ENCODE measurements at regions not wholly inside any gene's neighbourhood (a gene's known extent, or its start where the extent isn't known, plus 50 kb on each side); places are given as distances from the start of the nearest gene placed in this dataset.
"Not testable (repeated sequence)": the region's sequence is repeated elsewhere in the genome, so short reads cannot be mapped to it uniquely, and the experiment has no call there.

GRCh38 chr10:31125789-31126188 is 94.1 kb upstream of the ZNF438 start:
- DNase-seq = no peak

- no peak for DNase-seq
These were observed 94.9 kb upstream of the ZNF438 start for GRCh38 chr10:31126593-31126992.

- no peak for DNase-seq
These were observed 96.9 kb upstream of the ZNF438 start for GRCh38 chr10:31128536-31128935.

GRCh38 chr10:31129271-31129670 is 97.6 kb upstream of the ZNF438 start:
- no peak for DNase-seq

- no peak for DNase-seq
These were observed 98.3 kb upstream of the ZNF438 start for GRCh38 chr10:31129880-31130405.

- DNase-seq = no peak
These were observed 98.7 kb upstream of the ZNF438 start for GRCh38 chr10:31130406-31130805.

GRCh38 chr10:31131251-31131650 is 99.6 kb upstream of the ZNF438 start:
- no peak for DNase-seq

GRCh38 chr10:31132681-31133244 is 101.1 kb upstream of the ZNF438 start:
- DNase-seq = no peak

- DNase-seq = no peak
These were observed 101.7 kb upstream of the ZNF438 start for GRCh38 chr10:31133251-31133791.

GRCh38 chr10:31133792-31134310 is 102.2 kb upstream of the ZNF438 start:
- peak; percentile 48 for DNase-seq

GRCh38 chr10:31134311-31134952 is 102.8 kb upstream of the ZNF438 start:
- DNase-seq = no peak

GRCh38 chr10:31135171-31135570 is 103.5 kb upstream of the ZNF438 start:
- DNase-seq = no peak

- DNase-seq = not testable (repeated sequence)
These were observed 104.1 kb upstream of the ZNF438 start for GRCh38 chr10:31135791-31136190.

GRCh38 chr10:31136386-31136785 is 104.7 kb upstream of the ZNF438 start:
- DNase-seq = no peak

- no peak for DNase-seq
These were observed 105.5 kb upstream of the ZNF438 start for GRCh38 chr10:31136930-31137885.

GRCh38 chr10:31138026-31138553 is 106.4 kb upstream of the ZNF438 start:
- no peak for DNase-seq

- no peak for DNase-seq
These were observed 107.8 kb upstream of the ZNF438 start for GRCh38 chr10:31139497-31139896.

GRCh38 chr10:31140716-31141115 is 109.1 kb upstream of the ZNF438 start:
- DNase-seq = no peak

- no peak for DNase-seq
These were observed 110.4 kb upstream of the ZNF438 start for GRCh38 chr10:31142026-31142425.

- DNase-seq = no peak
These were observed 111.8 kb upstream of the ZNF438 start for GRCh38 chr10:31143331-31143935.

- DNase-seq = no peak
These were observed 114.3 kb upstream of the ZNF438 start for GRCh38 chr10:31145986-31146385.

GRCh38 chr10:31146491-31147209 is 115.0 kb upstream of the ZNF438 start:
- DNase-seq = no peak
